GM18508 (cell line): ENCODE measurements at regions not wholly inside any gene's neighbourhood (a gene's known extent, or its start where the extent isn't known, plus 50 kb on each side); places are given as distances from the start of the nearest gene placed in this dataset.
A peak's percentile ranks its signal among the peaks of the same experiment; 100 is the strongest.

Source experiments
- ATAC-seq: cut with Tn5 transposase; IDR thresholded peaks from one replicate; pipeline ENCODE4 v1.9.1; 2021; ENCODE audit warnings: moderate number of reproducible peaks; ENCODE audit not compliant: insufficient read depth, unreplicated experiment

DNA sequence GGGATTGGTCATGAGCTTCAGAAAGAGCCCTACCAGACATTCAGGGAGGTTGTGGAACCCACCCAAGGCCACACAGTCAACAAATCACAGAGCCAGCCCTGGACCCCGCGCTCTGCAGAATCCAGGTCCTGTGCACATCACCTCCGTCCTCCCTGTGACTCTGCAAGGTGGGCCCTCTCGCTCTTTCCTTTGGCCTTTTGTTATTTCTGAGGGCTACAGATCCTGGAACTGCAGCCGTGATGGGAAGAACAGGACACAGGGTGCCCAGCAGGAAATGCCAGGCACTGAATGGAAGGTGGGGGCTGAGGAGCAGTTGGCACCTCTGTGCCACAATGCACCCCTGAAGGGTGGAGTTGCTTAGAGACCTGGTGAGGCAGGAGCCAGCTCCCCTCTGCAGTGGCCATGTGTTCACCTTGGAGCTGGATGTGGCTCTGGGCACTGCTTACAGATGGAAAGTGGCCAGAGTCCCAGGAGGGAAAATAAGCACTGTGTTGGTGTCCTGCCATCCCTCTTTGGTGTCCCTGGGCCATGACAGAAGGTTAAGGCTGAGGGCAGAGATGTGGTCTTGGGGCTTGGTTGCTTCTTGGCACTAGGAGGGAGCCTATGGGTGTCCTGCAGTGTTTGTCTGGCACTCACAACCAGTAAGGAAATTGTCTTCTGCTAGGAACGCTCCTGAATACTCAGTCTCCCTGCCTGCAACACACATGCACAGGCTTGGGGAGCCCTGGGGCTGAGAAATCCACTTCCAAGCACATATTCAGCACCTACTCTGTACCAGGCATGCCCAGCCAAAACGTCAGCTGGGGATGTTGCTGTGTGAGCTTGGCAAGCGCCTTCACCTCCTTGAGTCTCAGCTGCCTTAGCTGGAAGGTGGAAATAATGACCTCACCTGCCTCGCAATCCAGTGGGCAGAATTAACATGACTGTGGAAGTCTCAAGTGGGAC lies 98.0 kb upstream of the SLC6A6 start:
- ATAC-seq = no peak

DNA sequence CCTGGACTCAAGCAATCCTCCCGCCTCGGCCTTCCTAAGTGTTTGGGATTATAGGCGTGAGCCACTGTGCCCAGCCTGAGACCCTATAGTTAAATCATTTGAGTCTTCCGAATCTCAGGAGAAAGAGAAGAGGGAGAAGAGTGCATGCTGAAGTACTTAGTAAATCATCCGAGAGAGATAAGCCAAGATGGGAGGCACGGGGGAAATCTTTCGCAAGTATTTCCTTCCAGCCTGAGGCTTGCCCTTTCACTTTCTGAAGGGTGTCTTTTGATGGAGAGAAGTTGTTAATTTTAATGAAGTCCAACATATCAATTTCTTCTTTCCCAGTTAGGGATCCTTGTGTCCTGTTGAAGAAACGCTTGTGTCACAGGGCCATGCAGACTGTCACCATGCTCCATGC lies 97.1 kb upstream of the SLC6A6 start:
- ATAC-seq = no peak

DNA sequence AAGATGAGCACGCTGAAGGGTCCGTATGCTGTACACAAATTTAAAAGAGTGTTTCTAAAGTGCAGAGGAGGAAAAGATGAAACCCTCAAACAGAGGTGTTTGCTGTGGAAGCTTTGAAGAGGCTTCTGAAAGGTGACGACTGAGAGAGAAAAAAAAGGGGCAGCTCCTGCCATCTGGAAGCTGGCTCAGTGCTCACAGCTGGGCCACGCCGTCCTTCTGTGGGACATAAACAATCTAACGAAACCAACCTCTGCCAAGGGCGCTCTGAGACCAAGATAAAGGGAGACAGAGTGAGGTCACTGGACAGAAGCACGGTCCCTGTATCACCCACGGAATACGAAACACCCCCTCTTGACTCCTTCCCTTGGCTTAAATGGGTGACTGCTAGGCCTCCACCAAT lies 96.3 kb upstream of the SLC6A6 start:
- ATAC-seq = no peak

DNA sequence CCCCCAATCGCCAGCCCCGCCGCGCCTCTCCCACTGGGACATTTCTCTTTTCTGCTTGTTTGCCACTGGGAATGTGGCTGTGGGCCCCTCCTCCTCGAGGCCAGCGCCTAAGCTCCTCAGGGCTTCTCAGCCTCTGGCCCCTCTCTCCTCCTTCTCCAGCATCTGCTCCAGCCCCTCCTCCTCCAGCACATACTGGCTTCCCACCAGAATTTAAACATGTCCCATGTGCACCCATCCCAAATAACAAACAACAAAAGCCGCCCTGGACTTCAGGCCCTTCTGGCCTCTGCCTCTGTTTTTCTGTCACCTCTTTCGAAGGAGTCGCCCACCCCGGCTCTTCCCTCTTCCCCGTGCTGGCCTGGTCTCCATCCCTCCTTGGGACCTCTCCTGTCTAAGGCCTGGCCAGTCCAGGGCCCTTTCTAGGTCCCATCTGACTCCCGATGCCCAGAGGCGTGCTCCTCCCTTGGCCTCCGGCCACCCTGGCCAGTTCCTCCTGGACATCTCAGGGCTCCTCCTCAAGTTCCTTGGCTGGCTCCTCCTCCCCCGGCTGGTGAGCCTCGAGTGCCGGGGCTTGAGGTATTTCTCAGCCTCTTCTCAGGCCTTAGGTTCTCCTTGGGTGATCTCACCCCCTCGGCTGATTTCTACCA lies 94.6 kb upstream of the SLC6A6 start:
- no peak for ATAC-seq

DNA sequence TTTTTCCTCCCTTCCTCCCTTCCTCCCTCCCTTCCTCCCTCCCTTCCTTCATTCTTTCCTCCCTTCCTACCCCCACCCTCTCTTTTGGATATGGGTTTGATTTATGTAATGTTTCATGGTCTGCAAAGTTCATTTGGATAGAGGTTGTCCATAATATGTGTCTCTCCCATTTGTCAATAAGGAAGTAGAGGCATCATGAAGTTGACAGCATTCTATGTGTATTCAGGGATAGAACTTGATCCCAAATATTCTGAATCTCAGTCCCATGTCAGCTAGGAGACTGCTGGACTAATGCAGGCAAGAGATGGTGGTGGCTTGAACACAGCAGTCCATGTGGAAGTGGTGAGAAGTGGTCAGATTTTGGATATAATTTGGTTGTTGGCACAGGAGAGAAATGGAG lies 90.7 kb upstream of the SLC6A6 start:
- ATAC-seq = no peak

DNA sequence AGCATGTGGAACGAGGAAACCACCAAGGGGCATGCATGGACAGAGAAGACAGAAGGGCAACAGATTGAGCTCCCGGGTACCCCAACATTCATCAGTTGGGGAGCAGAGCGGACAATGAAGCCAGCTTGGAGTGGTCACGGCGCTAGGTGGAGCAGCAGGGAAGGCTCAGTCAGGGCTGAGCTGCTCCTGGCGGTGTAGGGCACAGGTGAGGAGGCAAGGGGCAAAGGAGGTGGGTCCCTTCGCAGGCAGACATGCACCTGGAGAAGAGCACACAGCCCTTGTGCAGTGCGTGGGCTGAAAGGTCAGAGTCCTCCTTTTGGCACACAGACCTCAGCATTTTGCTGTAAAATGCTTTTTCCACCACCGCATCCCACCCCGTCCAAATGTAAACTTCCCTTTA lies 90.0 kb upstream of the SLC6A6 start:
- no peak for ATAC-seq

DNA sequence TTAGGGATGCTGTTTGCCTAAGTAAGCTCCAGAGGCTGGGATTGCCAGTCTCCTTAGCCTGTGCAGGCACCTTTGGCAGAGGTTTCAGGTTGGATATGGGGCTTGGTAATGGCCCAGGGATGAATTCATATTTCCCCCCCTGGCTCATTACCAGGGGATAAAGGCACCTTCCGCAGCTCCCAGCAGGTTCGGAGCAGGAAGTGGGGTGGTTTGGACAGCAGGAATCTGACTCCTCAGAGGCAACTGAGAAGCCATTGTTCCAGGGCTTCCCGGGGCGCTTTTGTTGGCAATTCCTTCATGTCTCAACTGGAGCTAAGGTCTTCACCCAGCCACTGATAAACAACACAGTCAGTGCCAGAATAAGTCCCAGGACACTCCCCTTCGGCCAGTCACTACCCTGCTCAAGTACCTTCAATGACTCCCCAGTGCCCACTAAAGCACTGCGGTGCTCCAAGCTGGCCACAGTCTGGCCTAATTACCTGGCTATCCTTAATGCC lies 85.3 kb upstream of the SLC6A6 start:
- no peak for ATAC-seq

DNA sequence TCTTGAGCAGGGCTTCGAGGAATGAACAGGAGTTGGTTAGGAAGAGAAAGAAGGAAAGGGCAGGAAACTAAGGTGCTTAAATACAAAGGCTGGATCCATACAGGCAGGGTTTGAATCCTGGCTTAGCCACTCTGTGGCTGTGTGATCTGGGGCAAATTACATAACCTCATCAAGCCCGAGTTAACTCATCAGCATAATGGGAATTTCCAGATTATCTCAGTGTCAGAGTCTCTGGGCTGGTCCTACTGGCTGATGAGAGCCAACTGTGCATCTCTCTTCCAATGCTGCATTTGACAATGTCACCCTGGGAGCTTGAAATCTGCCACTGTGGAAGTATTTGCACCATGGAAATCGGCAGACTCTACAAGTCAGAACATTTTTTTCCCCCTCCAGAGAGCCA lies 83.8 kb upstream of the SLC6A6 start:
- ATAC-seq = no peak

DNA sequence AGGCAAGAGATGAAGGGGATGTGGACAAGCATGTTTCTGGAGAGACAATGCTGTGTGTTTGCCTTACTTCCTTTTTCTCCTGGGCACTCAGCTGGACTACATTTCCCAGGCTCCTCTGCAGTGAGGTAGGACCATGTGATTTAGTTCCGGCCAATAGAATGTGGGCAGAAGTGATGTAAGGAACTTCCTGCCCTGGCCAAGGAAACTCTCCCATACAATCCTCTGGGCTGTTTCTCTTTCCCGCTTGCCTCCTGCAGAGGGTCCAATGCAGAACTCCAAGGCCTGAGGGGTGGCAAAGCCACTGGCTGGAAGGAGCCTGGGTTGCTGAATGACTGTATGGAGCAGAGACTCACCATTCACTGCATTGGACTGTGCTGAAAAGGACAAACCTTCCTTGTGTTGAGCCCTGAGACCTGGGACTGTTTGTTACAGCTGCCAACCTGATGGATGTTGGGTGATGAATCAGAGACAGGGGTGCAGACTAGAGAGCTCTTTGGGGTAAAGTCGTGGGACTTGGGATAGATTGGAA lies 82.7 kb upstream of the SLC6A6 start:
- peak; percentile 76 for ATAC-seq

DNA sequence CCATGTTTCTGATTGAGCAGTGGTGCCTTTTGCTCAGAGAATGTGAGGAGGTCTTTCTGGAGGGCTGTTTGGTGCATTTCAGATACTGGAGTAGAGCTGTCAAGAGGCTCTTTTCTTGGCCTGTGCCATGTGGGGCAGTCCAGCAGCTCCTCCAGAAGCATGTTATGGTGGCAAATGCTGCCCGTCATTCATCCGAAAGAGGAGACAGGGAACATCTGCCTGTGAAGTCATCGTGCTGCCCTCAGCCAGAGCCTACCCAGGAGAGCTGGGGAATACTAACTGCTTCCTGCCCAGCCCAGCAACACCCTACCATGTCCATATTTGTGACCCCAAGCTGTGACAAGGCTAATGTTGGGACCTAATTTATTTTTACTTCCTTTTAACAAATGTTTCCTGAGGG lies 82.2 kb upstream of the SLC6A6 start:
- ATAC-seq = no peak

DNA sequence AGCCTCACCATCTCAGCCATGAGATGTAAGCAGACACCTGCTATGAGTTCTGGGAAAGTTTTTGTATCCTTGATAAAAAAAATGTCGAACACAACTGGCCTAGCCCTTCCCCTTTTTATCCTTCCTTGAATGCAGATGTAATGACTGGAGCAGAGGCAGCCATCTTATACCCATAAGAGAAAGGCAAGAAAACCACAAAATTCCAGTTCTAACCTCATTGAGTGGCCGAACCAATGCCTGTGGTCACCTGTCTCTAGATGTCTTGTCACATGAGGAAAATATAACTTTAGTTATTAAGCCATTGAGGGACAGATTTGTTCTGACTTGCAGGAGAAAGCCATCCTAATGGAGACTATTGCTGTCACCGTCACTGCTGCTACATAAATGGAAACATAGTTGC lies 80.4 kb upstream of the SLC6A6 start:
- ATAC-seq = no peak

DNA sequence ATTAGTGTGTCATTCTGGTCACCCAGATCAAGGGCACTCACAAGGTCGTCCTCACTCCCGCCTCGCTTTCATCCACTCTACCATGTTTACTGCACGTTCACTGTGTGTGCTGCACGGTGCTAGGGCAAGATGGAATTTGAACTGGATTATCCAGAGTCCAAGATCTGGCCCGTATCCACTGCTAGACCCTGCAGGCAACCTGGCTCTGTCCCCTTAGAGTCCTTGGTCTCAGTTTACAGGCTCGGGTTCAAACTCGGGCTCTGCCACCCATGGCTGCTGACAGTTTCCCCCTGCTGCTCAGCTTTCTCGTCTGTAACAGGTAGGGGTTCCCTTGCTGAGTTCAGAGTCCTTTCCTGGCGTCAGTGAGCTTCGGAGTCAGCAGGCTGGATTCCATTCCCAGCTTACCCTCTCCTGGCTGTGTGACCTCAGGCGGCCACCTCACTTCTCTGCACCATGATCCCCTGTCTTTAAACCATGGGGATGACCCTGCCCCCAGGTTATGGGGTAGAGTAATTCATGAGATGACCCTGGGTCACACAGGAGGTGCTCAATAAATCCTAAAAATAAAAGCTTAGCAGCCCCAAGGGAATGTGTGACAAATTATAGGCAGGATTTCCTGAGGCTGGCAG lies 79.6 kb upstream of the SLC6A6 start:
- no peak for ATAC-seq

DNA sequence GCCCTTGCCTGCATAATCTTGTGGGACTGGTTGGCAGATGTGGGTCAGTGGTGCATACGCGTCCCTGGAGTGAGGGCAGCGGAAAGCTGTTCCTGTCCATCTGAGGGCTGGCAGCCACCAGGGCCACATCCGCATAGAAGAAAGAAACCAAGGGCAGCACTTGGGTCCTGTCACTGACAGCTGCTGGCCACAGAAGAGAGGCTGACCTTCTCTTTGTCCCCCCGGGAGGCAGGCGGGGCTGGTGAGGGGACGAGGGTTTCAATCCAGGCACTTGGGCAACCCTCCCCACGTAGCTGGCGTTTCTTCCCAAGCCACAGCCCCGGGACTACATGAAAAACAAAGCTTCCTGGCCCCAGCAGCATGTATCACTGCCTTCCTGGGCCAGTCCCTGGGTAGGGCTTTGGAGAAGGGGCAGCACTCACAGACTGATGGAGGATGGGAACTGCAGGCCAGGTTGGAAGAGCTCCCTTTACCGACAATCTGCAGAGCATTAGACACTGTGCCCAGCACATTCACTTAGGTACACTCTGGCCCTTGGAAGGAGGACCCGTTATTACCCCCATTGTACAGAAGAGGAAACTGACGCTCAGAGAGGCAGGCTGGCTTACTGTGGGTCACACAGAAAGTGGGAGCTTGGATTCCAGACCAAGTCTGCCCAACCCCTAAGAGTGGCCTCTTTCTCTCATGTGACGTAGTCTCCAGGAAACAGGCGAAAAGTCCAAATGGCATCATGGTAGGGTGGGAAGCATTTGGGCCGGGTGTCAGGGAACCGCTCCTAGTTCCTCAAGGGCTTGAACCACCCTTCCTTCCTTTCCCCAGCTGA lies 78.8 kb upstream of the SLC6A6 start:
- no peak for ATAC-seq

DNA sequence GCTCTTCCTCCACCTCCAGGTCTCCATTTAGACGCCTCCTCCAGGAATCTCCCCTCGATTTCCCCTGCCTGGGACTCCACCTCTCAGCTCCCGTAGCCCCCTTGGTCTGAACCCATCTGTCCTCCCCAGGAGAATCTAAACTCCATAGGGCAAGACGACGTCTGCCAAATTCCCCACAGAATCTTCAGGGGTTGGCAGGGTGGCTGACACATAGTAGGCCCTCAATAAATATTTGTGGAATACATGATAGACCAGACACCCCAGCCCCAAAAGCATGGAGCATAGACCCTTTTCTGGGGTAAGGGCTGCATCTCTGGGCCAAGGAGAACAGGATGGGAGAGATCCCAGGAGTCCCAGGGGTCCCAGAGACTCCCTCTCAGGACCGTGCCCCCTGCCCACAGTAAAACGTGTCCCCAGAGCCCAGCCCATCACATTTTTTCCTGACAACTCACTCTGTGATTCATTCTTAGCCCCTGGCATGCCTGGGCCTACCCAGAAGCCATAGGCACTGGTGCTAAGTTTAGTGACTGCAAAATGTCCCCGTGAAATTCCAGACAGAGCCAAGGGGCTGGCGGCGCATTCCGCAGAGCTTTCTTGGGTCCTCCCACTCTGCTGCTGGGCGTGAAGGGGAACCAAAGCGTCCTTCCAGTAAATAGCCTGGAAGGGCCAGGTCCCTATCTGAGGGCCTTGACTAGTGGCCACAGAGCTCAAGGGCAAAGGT lies 78.0 kb upstream of the SLC6A6 start:
- ATAC-seq = no peak

DNA sequence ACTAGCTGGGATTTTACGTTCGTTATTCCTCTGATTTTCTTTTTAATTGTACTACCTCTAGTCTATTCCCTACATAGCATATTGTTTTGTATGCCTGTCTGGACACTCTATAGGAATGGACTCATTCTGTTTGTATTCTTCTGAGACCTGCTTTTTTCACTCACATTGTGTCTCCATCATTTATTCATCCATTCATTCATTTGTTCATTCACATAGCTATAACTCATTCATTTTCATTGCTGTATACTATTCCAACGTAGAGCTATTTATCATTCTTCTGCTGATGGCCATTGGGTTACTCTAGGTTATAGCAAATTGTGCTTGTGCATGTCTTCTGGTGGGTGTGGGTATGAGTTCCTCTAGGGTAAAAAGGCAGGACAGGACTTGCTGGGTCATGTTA lies 74.0 kb upstream of the SLC6A6 start:
- ATAC-seq = no peak

DNA sequence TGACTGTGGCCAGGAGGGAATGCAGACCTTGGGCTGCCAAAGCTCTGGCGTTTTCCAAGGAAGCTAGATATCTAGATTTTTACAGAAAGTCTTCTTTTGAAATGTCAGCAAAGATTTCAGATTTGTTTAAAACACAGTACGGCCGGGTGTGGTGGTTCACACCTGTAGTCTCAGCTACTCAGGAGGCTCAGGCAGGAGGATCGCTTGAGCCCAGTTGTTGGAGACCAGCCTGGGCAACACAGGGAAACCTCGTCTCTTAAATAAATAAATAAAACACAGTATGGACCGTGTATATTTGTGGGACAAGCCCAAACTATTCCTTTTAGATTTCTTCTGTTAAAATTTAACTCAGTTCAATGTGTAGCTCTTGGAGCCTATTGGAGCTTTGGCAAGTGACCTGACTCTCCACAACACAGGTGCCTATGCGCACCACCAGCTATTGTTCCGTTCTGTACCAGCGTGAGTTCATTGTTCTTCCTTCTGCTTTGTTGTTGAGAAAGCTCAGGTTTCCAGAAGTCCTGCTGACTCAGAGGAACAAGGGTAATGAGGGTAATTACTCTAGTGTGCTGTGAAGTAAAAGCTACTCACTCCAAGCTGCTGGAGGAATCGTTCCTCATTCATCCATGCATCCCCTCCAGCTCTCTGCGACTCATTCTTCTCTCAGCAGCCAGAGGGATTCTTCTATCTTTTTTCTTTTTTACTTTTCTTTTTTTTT lies 73.1 kb upstream of the SLC6A6 start:
- ATAC-seq = no peak

DNA sequence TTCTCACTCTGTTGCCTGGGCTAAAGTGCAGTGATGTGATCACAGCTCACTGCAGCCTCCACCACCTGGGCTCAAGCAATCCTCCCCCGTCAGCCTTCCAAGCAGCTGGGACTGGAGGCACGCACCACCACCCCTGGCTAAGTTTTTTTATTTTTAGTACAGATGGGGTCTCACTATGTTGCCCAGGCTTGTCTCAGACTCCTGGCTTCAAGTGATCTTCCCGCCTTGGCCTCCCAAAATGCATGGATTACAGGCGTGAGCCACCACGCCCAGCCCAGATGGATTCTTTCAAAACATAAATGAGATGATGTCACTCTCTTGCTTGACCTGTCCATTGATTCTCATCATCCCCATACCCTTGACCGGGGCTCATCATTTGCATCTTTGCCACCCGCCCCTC lies 72.6 kb upstream of the SLC6A6 start:
- no peak for ATAC-seq

DNA sequence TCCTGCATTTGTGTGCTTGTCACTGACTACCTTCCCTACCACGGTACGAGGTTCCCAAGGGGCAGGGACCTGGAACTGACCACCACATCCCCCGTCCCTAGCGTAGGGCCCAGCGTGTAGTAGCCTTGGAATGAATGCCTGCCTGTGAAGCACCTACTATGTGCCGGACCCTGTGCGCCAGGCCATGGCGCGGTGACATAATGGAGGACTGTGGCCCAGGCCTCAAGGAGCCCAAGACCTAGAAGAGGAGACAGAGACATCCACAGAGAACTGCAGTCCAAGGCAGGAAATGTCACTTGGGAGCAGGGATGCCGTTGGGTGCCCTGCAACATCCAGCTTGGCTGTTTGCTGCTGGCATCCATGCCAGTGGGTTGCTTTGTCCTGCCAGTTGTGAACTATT lies 71.9 kb upstream of the SLC6A6 start:
- ATAC-seq = no peak

DNA sequence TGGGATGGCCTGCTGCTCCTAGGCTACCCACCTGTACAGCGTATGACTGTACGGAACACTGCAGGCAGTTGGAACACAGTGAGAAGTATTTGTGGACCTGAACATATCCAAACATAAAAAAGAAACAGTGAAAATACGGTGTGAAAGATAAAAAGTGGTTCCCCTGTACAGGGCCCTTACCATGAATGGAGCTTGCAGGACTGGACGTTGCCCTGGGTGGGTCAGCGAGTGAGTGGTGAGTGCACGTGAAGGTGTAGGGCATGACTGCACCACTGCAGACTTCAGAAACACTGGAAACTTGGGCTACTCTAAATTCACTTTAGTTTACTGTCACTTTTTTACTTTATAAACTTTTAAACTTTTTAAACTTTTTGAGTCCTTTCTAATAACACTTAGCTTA lies 71.2 kb upstream of the SLC6A6 start:
- no peak for ATAC-seq
